GM23248 (cell line): ENCODE measurements at regions not wholly inside any gene's neighbourhood (a gene's known extent, or its start where the extent isn't known, plus 50 kb on each side); places are given as distances from the start of the nearest gene placed in this dataset.

ENCODE experiments used
- EZH2 ChIP-seq: fragments of 200-600 bp; sonication (generic); IDR thresholded peaks from 2 replicates; pipeline ENCODE4 v1.6.1; 2018; ENCODE audit warnings: antibody characterized with exemption, mild to moderate bottlenecking; ENCODE audit not compliant: insufficient read depth, poor library complexity, severe bottlenecking
- EZH2phosphoT487 ChIP-seq: fragments of 200-600 bp; sonication (generic); IDR thresholded peaks from 2 replicates; pipeline ENCODE4 v1.6.1; 2018; ENCODE audit warnings: antibody characterized with exemption, moderate library complexity, mild to moderate bottlenecking, low read depth; ENCODE audit not compliant: insufficient read depth

DNA sequence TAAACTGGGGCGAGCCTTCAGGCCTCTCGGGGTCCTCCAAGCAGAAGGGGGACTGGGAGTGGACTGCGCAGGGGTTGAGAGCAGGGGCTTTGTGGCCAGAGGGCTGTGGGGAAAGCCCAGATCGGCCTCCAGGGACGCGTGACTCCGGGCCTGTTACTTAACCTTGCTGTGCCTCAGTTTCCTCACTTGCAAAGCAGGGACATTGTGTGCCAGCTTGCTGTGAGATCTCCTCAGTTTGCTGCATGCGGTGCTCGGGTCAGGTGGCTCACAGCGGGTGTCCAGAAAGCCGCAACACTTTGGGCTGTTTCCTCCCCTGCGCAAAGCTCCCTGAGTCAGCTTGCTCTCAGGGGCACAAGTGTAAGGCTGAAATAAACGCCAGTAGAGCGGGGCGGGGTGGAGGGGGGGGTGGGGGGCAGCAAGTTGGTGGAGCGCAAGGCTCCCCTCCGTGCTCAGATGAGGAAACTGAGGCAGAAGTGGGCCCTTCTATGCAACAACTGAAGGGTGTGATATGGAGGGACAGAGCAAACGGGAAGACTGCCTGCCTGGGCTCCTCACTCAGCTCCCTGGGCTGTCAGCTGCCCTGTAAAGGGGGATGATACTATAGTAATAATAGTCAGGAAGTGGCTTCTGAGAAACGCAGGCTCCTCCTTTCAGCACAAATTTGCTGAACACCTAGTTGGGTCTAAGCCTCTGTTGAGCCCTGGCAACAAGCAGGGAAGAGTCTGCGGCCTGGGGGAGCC, 101.0 kb downstream of the HMX1 start:
- no peak for TF ChIP-seq EZH2phosphoT487
- TF ChIP-seq EZH2, result no peak
